ENCODE measurements at regions not wholly inside any gene's neighbourhood (a gene's known extent, or its start where the extent isn't known, plus 50 kb on each side); places are given as distances from the start of the nearest gene placed in this dataset.

- H3K27me3 ChIP-seq, result no peaks in the 10 kb centered on the region
- no peaks in the 10 kb centered on the region for H3K4me1 ChIP-seq
- WGBS, 2 donors (ENCODE audit: low coverage in 1 of 2), result 76 to 83% methylated on average over 3 to 8 of the region's 8 CpGs
- no peak for DNase-seq
- in situ Hi-C loops (cut with MboI; ENCODE audit: low pct_ligation_motif_present in 1 of 4, low pct_unique_long_range_greater_than_20kb in 1 of 4, low sequenced_read_pairs in 3 of 4) (no loop called here), intact Hi-C loops (cut with DNase I; ENCODE audit: low total_unique reads) (no loop called here)
- H3K9me3 ChIP-seq, result no peaks in the 10 kb centered on the region
- no peak overlapping the region for H3K4me3 ChIP-seq
- no peak overlapping the region for H3K27ac ChIP-seq
- TF ChIP-seq CTCF (IDR thresholded peaks at IDR 0.05) (no peak), EP300 (IDR thresholded peaks at IDR 0.05; ENCODE audit: low read depth) (no peak)
- H3K36me3 ChIP-seq, result no peaks in the 10 kb centered on the region
These were observed 649.9 kb upstream of the ADARB2 start for GRCh38 chr10:2387261-2387660.

GRCh38 chr10:2380218-2380617 lies 642.9 kb upstream of the ADARB2 start:
- H3K4me1 ChIP-seq, result no peaks in the 10 kb centered on the region
- H3K36me3 ChIP-seq, result no peaks in the 10 kb centered on the region
- peaks cover 0 to 2% of the 10 kb centered on the region in 2 donors for H3K9me3 ChIP-seq
- in situ Hi-C loops (cut with MboI; ENCODE audit: low pct_ligation_motif_present in 1 of 4, low pct_unique_long_range_greater_than_20kb in 1 of 4, low sequenced_read_pairs in 3 of 4) (no loop called here), intact Hi-C loops (cut with DNase I; ENCODE audit: low total_unique reads) (no loop called here)
- 78% methylated on average over 6 to 8 of the region's 8 CpGs for WGBS, 2 donors (ENCODE audit: low coverage in 1 of 2)
- H3K4me3 ChIP-seq, result no peak overlapping the region
- H3K27ac ChIP-seq, result no peak overlapping the region
- no peaks in the 10 kb centered on the region for H3K27me3 ChIP-seq
- no peak for DNase-seq
- TF ChIP-seq EP300 (IDR thresholded peaks at IDR 0.05; ENCODE audit: low read depth) (no peak), CTCF (IDR thresholded peaks at IDR 0.05) (no peak), POLR2A (IDR thresholded peaks at IDR 0.05) (no peak), POLR2AphosphoS5 (IDR thresholded peaks at IDR 0.05) (no peak)

GRCh38 chr10:2367083-2367482 lies 629.8 kb upstream of the ADARB2 start:
- WGBS, 2 donors (ENCODE audit: low coverage in 1 of 2), result 74 to 80% methylated on average over 5 of the region's 5 CpGs
- in situ Hi-C loops (cut with MboI; ENCODE audit: low pct_ligation_motif_present in 1 of 4, low pct_unique_long_range_greater_than_20kb in 1 of 4, low sequenced_read_pairs in 3 of 4) (no loop called here), intact Hi-C loops (cut with DNase I; ENCODE audit: low total_unique reads) (no loop called here)
- H3K4me3 ChIP-seq, result no peak overlapping the region
- no peaks in the 10 kb centered on the region for H3K36me3 ChIP-seq
- no peaks in the 10 kb centered on the region for H3K4me1 ChIP-seq
- DNase-seq, result no peak
- no peaks in the 10 kb centered on the region for H3K9me3 ChIP-seq
- no peak overlapping the region for H3K27ac ChIP-seq
- no peaks in the 10 kb centered on the region for H3K27me3 ChIP-seq
- no peak for TF ChIP-seq EP300 (IDR thresholded peaks at IDR 0.05; ENCODE audit: low read depth)
- TF ChIP-seq CTCF (IDR thresholded peaks at IDR 0.05), result no peak
- TF ChIP-seq POLR2AphosphoS5 (IDR thresholded peaks at IDR 0.05), result no peak
- TF ChIP-seq POLR2A (IDR thresholded peaks at IDR 0.05), result no peak

- H3K27me3 ChIP-seq, result no peaks in the 10 kb centered on the region
- H3K27ac ChIP-seq, result no peak overlapping the region
- H3K36me3 ChIP-seq, result no peaks in the 10 kb centered on the region
- intact Hi-C loops (cut with DNase I; ENCODE audit: low total_unique reads), result no loop called here
- no peak for DNase-seq
- no peak overlapping the region for H3K4me3 ChIP-seq
- no peaks in the 10 kb centered on the region for H3K9me3 ChIP-seq
- in situ Hi-C loops (cut with MboI; ENCODE audit: low pct_ligation_motif_present in 1 of 4, low pct_unique_long_range_greater_than_20kb in 1 of 4, low sequenced_read_pairs in 3 of 4), result no loop called here
- H3K4me1 ChIP-seq, result no peaks in the 10 kb centered on the region
- TF ChIP-seq CTCF (IDR thresholded peaks at IDR 0.05) (no peak), EP300 (IDR thresholded peaks at IDR 0.05; ENCODE audit: low read depth) (no peak), POLR2AphosphoS5 (IDR thresholded peaks at IDR 0.05) (no peak)
These were observed 629.1 kb upstream of the ADARB2 start for GRCh38 chr10:2366264-2366931.
